ENCODE measurements at regions not wholly inside any gene's neighbourhood (a gene's known extent, or its start where the extent isn't known, plus 50 kb on each side); places are given as distances from the start of the nearest gene placed in this dataset.
"Not testable (repeated sequence)": the region's sequence is repeated elsewhere in the genome, so short reads cannot be mapped to it uniquely, and the experiment has no call there.

- WGBS, 2 donors (ENCODE audit: low coverage in 1 of 2): 65 to 84% methylated on average over 1 of the region's 1 CpG
- Histone ChIP-seq H3K4me1 (no peaks in the 10 kb centered on the region), H3K4me3 (no peak overlapping the region), H3K9me3 (peaks cover 0 to 5% (median 0%) of the 10 kb centered on the region in 3 donors), H3K27ac (no peak overlapping the region), H3K36me3 (no peaks in the 10 kb centered on the region), H3K27me3 (no peaks in the 10 kb centered on the region)
- no peak for ATAC-seq
- TF ChIP-seq CTCF (IDR thresholded peaks at IDR 0.05) (no peak), EP300 (IDR thresholded peaks at IDR 0.05) (no peak), POLR2A (IDR thresholded peaks at IDR 0.05) (no peak), POLR2AphosphoS5 (IDR thresholded peaks at IDR 0.05) (no peak)
These were observed 829.8 kb upstream of the SLC10A2 start for GRCh38 chr13:103895835-103896531.

- no peak for ATAC-seq
- H3K9me3 ChIP-seq: peaks cover 0 to 5% (median 0%) of the 10 kb centered on the region in 3 donors
- H3K27me3 ChIP-seq: no peaks in the 10 kb centered on the region
- no peak overlapping the region for H3K27ac ChIP-seq
- TF ChIP-seq EP300 (IDR thresholded peaks at IDR 0.05): no peak
- no peak for TF ChIP-seq POLR2A (IDR thresholded peaks at IDR 0.05)
- TF ChIP-seq CTCF (IDR thresholded peaks at IDR 0.05): no peak
- H3K4me3 ChIP-seq: no peak overlapping the region
- no peaks in the 10 kb centered on the region for H3K4me1 ChIP-seq
- 87 to 88% methylated on average over 5 of the region's 5 CpGs for WGBS, 2 donors (ENCODE audit: low coverage in 1 of 2)
- no peaks in the 10 kb centered on the region for H3K36me3 ChIP-seq
These were observed 828.4 kb upstream of the SLC10A2 start for GRCh38 chr13:103894626-103895025.

- H3K27ac ChIP-seq: no peak overlapping the region
- H3K9me3 ChIP-seq: no peaks in the 10 kb centered on the region
- H3K36me3 ChIP-seq: no peaks in the 10 kb centered on the region
- WGBS, 2 donors (ENCODE audit: low coverage in 1 of 2): 70 to 74% methylated on average over 7 of the region's 7 CpGs
- H3K4me3 ChIP-seq: no peak overlapping the region
- no peaks in the 10 kb centered on the region for H3K27me3 ChIP-seq
- TF ChIP-seq CTCF (IDR thresholded peaks at IDR 0.05) (no peak), POLR2A (IDR thresholded peaks at IDR 0.05) (no peak), POLR2AphosphoS5 (IDR thresholded peaks at IDR 0.05) (no peak), EP300 (IDR thresholded peaks at IDR 0.05) (no peak)
- ATAC-seq: no peak
- peaks cover 0 to 5% (median 0%) of the 10 kb centered on the region in 3 donors for H3K4me1 ChIP-seq
These were observed 818.0 kb upstream of the SLC10A2 start for GRCh38 chr13:103884101-103884723.

- TF ChIP-seq POLR2AphosphoS5 (IDR thresholded peaks at IDR 0.05) (no peak), EP300 (IDR thresholded peaks at IDR 0.05) (no peak), POLR2A (IDR thresholded peaks at IDR 0.05) (no peak), CTCF (IDR thresholded peaks at IDR 0.05) (no peak)
- no peak overlapping the region for H3K27ac ChIP-seq
- H3K4me1 ChIP-seq: peaks cover 0 to 5% (median 0%) of the 10 kb centered on the region in 3 donors
- H3K27me3 ChIP-seq: no peaks in the 10 kb centered on the region
- H3K9me3 ChIP-seq: no peaks in the 10 kb centered on the region
- 50 to 53% methylated on average over 8 of the region's 8 CpGs for WGBS, 2 donors (ENCODE audit: low coverage in 1 of 2)
- ATAC-seq: no peak
- no peaks in the 10 kb centered on the region for H3K36me3 ChIP-seq
- H3K4me3 ChIP-seq: no peak overlapping the region
These were observed 817.5 kb upstream of the SLC10A2 start for GRCh38 chr13:103883698-103884097.

GRCh38 chr13:103883164-103883563 lies 816.9 kb upstream of the SLC10A2 start:
- peak; percentile 71 for TF ChIP-seq POLR2AphosphoS5 (IDR thresholded peaks at IDR 0.05)
- TF ChIP-seq CTCF (IDR thresholded peaks at IDR 0.05): peak in 2 of 4 experiments; percentile 20 to 53
- no peak for TF ChIP-seq POLR2A (IDR thresholded peaks at IDR 0.05)
- whole genome bisulfite sequencing, 2 donors (ENCODE audit: low coverage in 1 of 2): 0 to 5% methylated on average over 4 to 7 of the region's 7 CpGs
- Histone ChIP-seq H3K4me1 (peaks cover 0 to 5% (median 0%) of the 10 kb centered on the region in 3 donors), H3K27ac (no peak overlapping the region), H3K36me3 (no peaks in the 10 kb centered on the region), H3K9me3 (no peaks in the 10 kb centered on the region), H3K4me3 (no peak overlapping the region), H3K27me3 (no peaks in the 10 kb centered on the region)
- peak; percentile 66 for ATAC-seq

- H3K27me3 ChIP-seq, H3K36me3 ChIP-seq, H3K4me3 ChIP-seq, H3K27ac ChIP-seq, ATAC-seq, H3K9me3 ChIP-seq, H3K4me1 ChIP-seq: not testable (repeated sequence)
- 87 to 98% methylated on average over 6 of the region's 13 CpGs for WGBS, 2 donors (ENCODE audit: low coverage in 1 of 2)
These were observed 813.9 kb upstream of the SLC10A2 start for GRCh38 chr13:103880146-103880545.

Measured in gastroesophageal sphincter (tissue), 4 donors.